Stomach (tissue), 8 donors: ENCODE measurements at regions not wholly inside any gene's neighbourhood (a gene's known extent, or its start where the extent isn't known, plus 50 kb on each side); places are given as distances from the start of the nearest gene placed in this dataset.

Experiments used
- DNase-seq, 2 donors: peaks; one replicate each; pipeline versions ENCODE4 v3.0.0 to v3.0.0-alpha.2; 2013 to 2019
- H3K27ac ChIP-seq, 5 donors: fragments of 200-600 bp in 4 of 5; sonication (generic) in 4 of 5; one replicate each; pipeline ENCODE4 v1.5.1; 2013 to 2019; ENCODE audit warnings: mild to moderate bottlenecking in 1 of 5, moderate library complexity in 1 of 5
- H3K27me3 ChIP-seq, 3 donors: fragments of 200-600 bp; sonication (generic); one replicate each; pipeline ENCODE4 v1.5.1; 2017 to 2019; ENCODE audit warnings: mixed run types in 1 of 3
- H3K36me3 ChIP-seq, 4 donors: fragments of 200-600 bp; sonication (generic); 1 replicate in 3 of 4; 2 replicates in 1 of 4; pipeline ENCODE4 v1.5.1; 2016 to 2019
- H3K4me1 ChIP-seq, 4 donors: fragments of 200-600 bp; sonication (generic); one replicate each; pipeline ENCODE4 v1.5.1; 2016 to 2019
- H3K4me3 ChIP-seq, 4 donors: fragments of 200-600 bp; sonication (generic) in 3 of 4; one replicate each; pipeline ENCODE4 v1.5.1; 2016 to 2019; ENCODE audit warnings: mild to moderate bottlenecking in 1 of 4
- H3K9me3 ChIP-seq, 4 donors: fragments of 200-600 bp; sonication (generic); one replicate each; pipeline ENCODE4 v1.5.1; 2016 to 2019
- CTCF ChIP-seq, 7 experiments: fragments of 450-650 bp in 4 of 7; fragments of 200-600 bp in 3 of 7; sonication (generic) in 3 of 7; IDR thresholded peaks; one replicate each; pipeline ENCODE4 v1.5.1; 2016 to 2019; ENCODE audit warnings: antibody characterized with exemption in 7 of 7, control low read depth in 2 of 7, mild to moderate bottlenecking in 1 of 7
- EP300 ChIP-seq: sonication (generic); formaldehyde crosslinking; IDR thresholded peaks from one replicate; pipeline ENCODE4 v1.6.1; 2017; ENCODE audit warnings: antibody characterized with exemption
- POLR2A ChIP-seq, 4 donors: fragments of 450-650 bp; IDR thresholded peaks; one replicate each; pipeline ENCODE4 v1.6.1; 2016; ENCODE audit warnings: antibody characterized with exemption in 4 of 4, control low read depth in 2 of 4, mild to moderate bottlenecking in 1 of 4, moderate library complexity in 1 of 4
- POLR2AphosphoS5 ChIP-seq, 3 donors: sonication (generic); formaldehyde crosslinking; IDR thresholded peaks; one replicate each; pipeline ENCODE4 v1.6.1; 2016; ENCODE audit warnings: antibody characterized with exemption in 3 of 3
- WGBS, 5 donors: extraction: QIAGEN DNeasy Blood & Tissue Kit in 3 of 5; methylation state at CpG; one replicate each; pipeline versions ENCODE4 v1.1.5 to v1.1.7; 2013 to 2018; 5-methylcytosine and 5-hydroxymethylcytosine counted together
- intact Hi-C: fragments of 100-400 bp; cut with DNase I; formaldehyde crosslinking; loops from one replicate; pipeline ENCODE4 v1.15.1; 2023; ENCODE audit warnings: low total_unique reads
- donor health status: healthy with polysubstance abuse.
- donor health status: Bipolar disorder and iron deficiency.
- donor health status: healthy.

GRCh38 chr6:166806217-166806838, 150.0 kb downstream of the RNASET2 start:
- H3K27ac ChIP-seq: no peak overlapping the region
- intact Hi-C loops: no loop called here
- TF ChIP-seq POLR2AphosphoS5 (IDR thresholded peaks at IDR 0.05) (no peak), CTCF (IDR thresholded peaks at IDR 0.05) (no peak), EP300 (no peak), POLR2A (IDR thresholded peaks at IDR 0.05) (no peak)
- no peaks in the 10 kb centered on the region for H3K4me1 ChIP-seq
- 76 to 100% (median 86%) methylated on average over 1 of the region's 1 CpG for WGBS, 5 donors
- H3K4me3 ChIP-seq: no peak overlapping the region
- H3K27me3 ChIP-seq: no peaks in the 10 kb centered on the region
- DNase-seq: no peak
- H3K9me3 ChIP-seq: peaks cover 0 to 38% (median 29%) of the 10 kb centered on the region in 4 donors
- no peaks in the 10 kb centered on the region for H3K36me3 ChIP-seq

GRCh38 chr6:166803471-166803870, 152.9 kb downstream of the RNASET2 start:
- H3K36me3 ChIP-seq: no peaks in the 10 kb centered on the region
- H3K27me3 ChIP-seq: no peaks in the 10 kb centered on the region
- DNase-seq: no peak
- no peak overlapping the region for H3K27ac ChIP-seq
- TF ChIP-seq EP300: no peak
- TF ChIP-seq POLR2A (IDR thresholded peaks at IDR 0.05): no peak
- no peak for TF ChIP-seq CTCF (IDR thresholded peaks at IDR 0.05)
- no peak for TF ChIP-seq POLR2AphosphoS5 (IDR thresholded peaks at IDR 0.05)
- H3K4me3 ChIP-seq: no peak overlapping the region
- intact Hi-C loops: no loop called here
- peaks cover 0 to 36% (median 28%) of the 10 kb centered on the region in 4 donors for H3K9me3 ChIP-seq
- 57 to 78% (median 77%) methylated on average over 9 of the region's 9 CpGs for WGBS, 5 donors
- H3K4me1 ChIP-seq: no peaks in the 10 kb centered on the region

- no peak overlapping the region for H3K4me3 ChIP-seq
- H3K36me3 ChIP-seq: no peaks in the 10 kb centered on the region
- H3K9me3 ChIP-seq: peaks cover 0 to 27% (median 21%) of the 10 kb centered on the region in 4 donors
- no peak for DNase-seq
- WGBS, 5 donors: 71 to 83% (median 82%) methylated on average over 7 of the region's 7 CpGs
- no peaks in the 10 kb centered on the region for H3K4me1 ChIP-seq
- H3K27ac ChIP-seq: no peak overlapping the region
- H3K27me3 ChIP-seq: no peaks in the 10 kb centered on the region
- TF ChIP-seq POLR2AphosphoS5 (IDR thresholded peaks at IDR 0.05) (no peak), EP300 (no peak), POLR2A (IDR thresholded peaks at IDR 0.05) (no peak)
- intact Hi-C loops: no loop called here
Measured at GRCh38 chr6:166802401-166802800, 153.9 kb downstream of the RNASET2 start.

- intact Hi-C loops: no loop called here
Measured at GRCh38 chr6:166800137-166800536, 156.2 kb downstream of the RNASET2 start.

More at GRCh38 chr6:166800137-166800536, 156.2 kb downstream of the RNASET2 start:
- no peak for DNase-seq
- H3K9me3 ChIP-seq: peaks cover 0 to 4% (median 1%) of the 10 kb centered on the region in 4 donors
- H3K27ac ChIP-seq: no peak overlapping the region
- no peaks in the 10 kb centered on the region for H3K36me3 ChIP-seq
- TF ChIP-seq EP300: no peak
- no peak for TF ChIP-seq POLR2AphosphoS5 (IDR thresholded peaks at IDR 0.05)
- no peak for TF ChIP-seq CTCF (IDR thresholded peaks at IDR 0.05)
- TF ChIP-seq POLR2A (IDR thresholded peaks at IDR 0.05): no peak
- no peak overlapping the region for H3K4me3 ChIP-seq
- H3K27me3 ChIP-seq: no peaks in the 10 kb centered on the region
- WGBS, 5 donors: 82 to 94% (median 88%) methylated on average over 8 to 9 of the region's 9 CpGs
- H3K4me1 ChIP-seq: no peaks in the 10 kb centered on the region
